ENCODE measurements at regions not wholly inside any gene's neighbourhood (a gene's known extent, or its start where the extent isn't known, plus 50 kb on each side); places are given as distances from the start of the nearest gene placed in this dataset.

- ATAC-seq (no peak), DNase-seq (ENCODE audit: low spot score) (no peak), FAIRE-seq (no peak)
- in situ Hi-C loops (cut with HindIII; ENCODE audit: extremely low pct_ligation_motif_present, low pct_unique_long_range_greater_than_20kb) (no loop called here), intact Hi-C loops (cut with micrococcal nuclease; ENCODE audit: unreplicated experiment) (no loop called here)
- 22% methylated on average over 10 of the region's 10 CpGs for WGBS (ENCODE audit: low lambda C conversion rate)
- no peak overlapping the region for H3K4me3 ChIP-seq (replicated peaks in 1 of 3; ENCODE audit: insufficient read depth in 1 of 3, low read depth in 2 of 3, low read length in 3 of 3)
- H2AFZ ChIP-seq (ENCODE audit: low read length) = no peak overlapping the region
- no peak overlapping the region for H3K27ac ChIP-seq (ENCODE audit: extremely low read length, insufficient read depth, low read length)
- POLR2A ChIA-PET = no interaction called here
- H3K27me3 ChIP-seq (ENCODE audit: control insufficient read depth in 1 of 2, insufficient read depth in 2 of 2, low read length in 2 of 2) = no peaks in the 10 kb centered on the region; a peak in 2 of 5 replicates
- no peaks in the 10 kb centered on the region for H3K4me1 ChIP-seq (ENCODE audit: insufficient read depth, low read length)
- no peaks in the 10 kb centered on the region for H3K36me3 ChIP-seq (replicated peaks in 1 of 2; ENCODE audit: control insufficient read depth in 1 of 2, insufficient read depth in 2 of 2, low read length in 2 of 2)
- CTCF ChIA-PET (ENCODE audit: low intra/inter-chr PET ratio, low total read pairs) = no interaction called here
- no peaks in the 10 kb centered on the region for H3K9me3 ChIP-seq (ENCODE audit: low read length)
- H4K20me1 ChIP-seq (ENCODE audit: insufficient read depth, low read length) = no peaks in the 10 kb centered on the region
- no peak overlapping the region for H3K4me2 ChIP-seq (ENCODE audit: low read depth, low read length)
- no TSS peak for BruUV-seq (replicated peaks)
- H3K9ac ChIP-seq (ENCODE audit: insufficient read depth, low read depth, low read length) = no peak overlapping the region
- H3K79me2 ChIP-seq (ENCODE audit: insufficient read depth, low read length) = no peaks in the 10 kb centered on the region
- TF ChIP-seq CREM (IDR thresholded peaks at IDR 0.05) = no peak
- TF ChIP-seq CREM (CRISPR knock-in tag; IDR thresholded peaks at IDR 0.05) = no peak
- no peak for TF ChIP-seq ETV5 (CRISPR knock-in tag; IDR thresholded peaks at IDR 0.05; ENCODE audit: borderline replicate concordance)
- TF ChIP-seq MYC (CRISPR knock-in tag; IDR thresholded peaks at IDR 0.05; ENCODE audit: borderline replicate concordance) = no peak
- TF ChIP-seq NFKB2 (CRISPR knock-in tag; IDR thresholded peaks at IDR 0.05; ENCODE audit: borderline replicate concordance) = no peak
- TF ChIP-seq PBX2 (CRISPR knock-in tag; IDR thresholded peaks at IDR 0.05) = no peak
- TF ChIP-seq PRDM15 (CRISPR knock-in tag; IDR thresholded peaks at IDR 0.05) = no peak
- no peak for TF ChIP-seq CTCF (CRISPR knock-in tag; IDR thresholded peaks at IDR 0.05)
- no peak for TF ChIP-seq ZBTB2 (CRISPR knock-in tag; IDR thresholded peaks at IDR 0.05; ENCODE audit: low read depth)
- no peak for TF ChIP-seq HMG20B (CRISPR knock-in tag; conservative IDR thresholded peaks at IDR 0.05)
- TF ChIP-seq SAFB2 (CRISPR knock-in tag; IDR thresholded peaks at IDR 0.05; ENCODE audit: borderline replicate concordance, low read depth) = no peak
- no peak for TF ChIP-seq NR0B2 (CRISPR knock-in tag; IDR thresholded peaks at IDR 0.05)
- TF ChIP-seq ZNF598 (CRISPR knock-in tag; IDR thresholded peaks at IDR 0.05; ENCODE audit: borderline replicate concordance) = no peak
- no peak for TF ChIP-seq KLF16 (CRISPR knock-in tag; IDR thresholded peaks at IDR 0.05)
- TF ChIP-seq ZNF17 (CRISPR knock-in tag; IDR thresholded peaks at IDR 0.05) = no peak
- no peak for TF ChIP-seq SIN3B (IDR thresholded peaks at IDR 0.05; ENCODE audit: low read length)
Measured at GRCh38 chr2:129484999-129485897, 494.2 kb upstream of the RAB6C start.
